GM18519 (cell line): ENCODE measurements at regions not wholly inside any gene's neighbourhood (a gene's known extent, or its start where the extent isn't known, plus 50 kb on each side); places are given as distances from the start of the nearest gene placed in this dataset.
"Not testable (repeated sequence)": the region's sequence is repeated elsewhere in the genome, so short reads cannot be mapped to it uniquely, and the experiment has no call there.

Source experiments
- ATAC-seq: cut with Tn5 transposase; IDR thresholded peaks from one replicate; pipeline ENCODE4 v1.9.1; 2021; ENCODE audit warnings: mild to moderate bottlenecking, moderate library complexity; ENCODE audit not compliant: unreplicated experiment, low FRiP score

DNA sequence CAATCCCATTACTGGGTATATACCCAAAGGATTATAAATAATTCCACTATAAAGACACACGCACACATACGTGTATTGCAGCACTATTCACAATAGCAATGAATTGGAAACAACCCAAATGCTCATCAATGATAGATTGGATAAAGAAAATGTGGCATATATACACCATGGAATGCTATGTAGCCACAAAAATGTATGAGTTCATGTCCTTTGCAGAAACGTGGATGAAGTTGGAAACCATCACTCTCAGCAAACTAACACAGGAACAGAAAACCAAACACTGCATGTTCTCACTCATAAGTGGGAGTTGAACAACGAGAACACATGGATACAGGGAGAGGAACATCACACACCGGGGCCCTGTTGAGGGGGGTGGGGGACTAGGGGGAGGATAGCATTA, 619.0 kb downstream of the LIG4 start:
- not testable (repeated sequence) for ATAC-seq

DNA sequence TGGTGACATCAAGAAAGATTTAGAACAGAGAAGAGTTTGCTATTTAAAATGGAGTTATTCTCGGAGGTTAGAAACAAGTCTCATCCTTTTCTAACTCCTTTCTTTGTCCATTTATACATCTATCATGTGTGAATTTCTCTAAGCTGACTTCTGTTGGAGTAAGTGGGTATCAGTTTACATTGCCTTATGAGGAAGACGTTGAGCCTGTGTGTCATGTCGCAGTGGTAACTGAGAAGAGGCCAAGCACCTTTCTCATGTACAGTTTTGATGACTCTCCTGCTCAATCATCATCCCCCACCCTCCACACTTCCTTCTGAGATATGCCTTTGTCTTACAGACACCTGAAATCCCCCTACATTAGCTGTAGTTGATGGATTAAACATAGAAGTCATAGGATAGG, 624.8 kb downstream of the LIG4 start:
- ATAC-seq, result no peak

DNA sequence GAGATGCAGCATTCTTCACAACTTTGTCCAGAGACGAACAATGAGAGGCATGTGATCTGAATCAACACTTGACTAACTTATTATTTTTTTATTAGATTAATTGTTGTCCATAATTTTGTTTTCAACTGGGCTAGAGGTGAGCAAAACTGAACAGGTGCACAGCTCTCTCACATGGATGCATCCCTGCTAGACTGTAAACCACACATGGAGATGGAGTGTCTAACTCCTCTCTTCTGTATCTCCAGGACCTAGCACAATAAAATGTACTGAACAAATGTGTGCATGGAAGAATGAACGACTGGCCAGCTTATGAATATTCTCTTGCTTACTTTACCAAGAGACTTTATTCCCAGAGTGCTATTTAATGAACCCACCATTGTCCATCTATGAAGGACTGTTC, 627.7 kb downstream of the LIG4 start:
- ATAC-seq, result no peak

DNA sequence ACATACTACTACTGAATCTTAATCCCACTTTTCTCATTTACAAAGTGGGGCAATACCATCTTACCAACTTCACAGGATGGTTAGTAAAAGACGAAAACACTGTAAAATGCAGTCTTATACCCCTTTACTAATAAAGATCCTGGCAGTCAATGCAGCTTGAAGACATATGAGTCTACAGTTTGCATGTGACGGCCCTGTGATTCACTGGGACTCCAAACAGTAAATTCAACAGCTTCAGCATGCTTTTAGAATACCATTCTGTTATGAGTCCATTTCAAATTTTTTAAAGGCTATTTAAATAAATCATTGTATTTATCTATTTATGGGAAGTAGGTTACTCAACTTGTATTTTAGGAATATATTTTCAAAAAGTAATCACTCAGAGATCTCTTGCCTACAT, 629.1 kb downstream of the LIG4 start:
- no peak for ATAC-seq

DNA sequence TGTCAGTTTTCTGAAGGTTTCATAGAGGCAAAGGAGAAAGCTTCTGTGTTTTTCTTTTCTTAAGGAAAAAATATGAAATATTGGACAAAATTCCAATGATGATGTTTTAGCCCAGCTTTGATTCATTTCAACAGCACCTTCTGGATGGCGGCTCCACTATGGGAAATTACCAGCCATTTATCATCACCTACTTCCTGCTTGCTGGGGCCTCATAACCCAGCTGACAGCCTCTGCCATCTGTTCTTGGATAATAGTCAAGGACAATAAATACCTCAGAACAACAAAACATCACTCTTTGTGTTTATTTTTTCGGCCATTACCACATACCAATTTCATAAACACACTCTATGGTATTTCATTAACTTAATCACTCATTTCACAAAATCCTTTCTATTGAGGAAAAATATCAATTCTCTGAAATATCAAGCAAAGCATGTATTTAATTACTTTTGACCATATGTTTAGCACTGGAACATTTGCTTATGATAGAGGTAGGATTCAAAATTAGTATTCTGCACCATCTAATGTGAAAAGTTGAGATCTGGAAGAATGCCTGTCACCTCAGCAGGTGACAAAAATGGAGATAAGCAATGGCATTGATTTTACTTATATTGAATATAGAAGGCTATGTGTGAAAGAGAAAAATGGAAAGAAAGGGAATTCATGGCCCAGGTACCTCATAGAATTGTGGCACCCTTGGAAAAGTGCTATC, 629.7 kb downstream of the LIG4 start:
- ATAC-seq, result no peak

DNA sequence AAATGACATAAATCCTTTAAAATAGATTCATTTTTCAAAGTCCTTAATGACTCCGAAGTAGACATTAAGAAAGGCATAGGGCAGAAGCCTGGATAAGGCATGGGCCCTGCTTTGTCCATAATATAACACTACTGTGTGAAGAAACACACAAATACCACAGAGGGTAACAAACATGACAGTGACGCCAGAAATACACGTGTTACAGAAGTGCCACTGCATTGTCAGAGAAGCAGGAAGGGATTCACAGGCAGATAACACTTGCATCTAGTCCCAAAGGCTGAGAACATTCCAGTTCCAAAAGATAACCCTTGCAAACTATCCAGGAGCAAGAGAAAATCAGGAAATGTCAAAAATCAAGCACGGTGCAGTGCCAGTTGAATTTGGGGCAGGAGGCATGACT, 633.2 kb downstream of the LIG4 start:
- no peak for ATAC-seq

DNA sequence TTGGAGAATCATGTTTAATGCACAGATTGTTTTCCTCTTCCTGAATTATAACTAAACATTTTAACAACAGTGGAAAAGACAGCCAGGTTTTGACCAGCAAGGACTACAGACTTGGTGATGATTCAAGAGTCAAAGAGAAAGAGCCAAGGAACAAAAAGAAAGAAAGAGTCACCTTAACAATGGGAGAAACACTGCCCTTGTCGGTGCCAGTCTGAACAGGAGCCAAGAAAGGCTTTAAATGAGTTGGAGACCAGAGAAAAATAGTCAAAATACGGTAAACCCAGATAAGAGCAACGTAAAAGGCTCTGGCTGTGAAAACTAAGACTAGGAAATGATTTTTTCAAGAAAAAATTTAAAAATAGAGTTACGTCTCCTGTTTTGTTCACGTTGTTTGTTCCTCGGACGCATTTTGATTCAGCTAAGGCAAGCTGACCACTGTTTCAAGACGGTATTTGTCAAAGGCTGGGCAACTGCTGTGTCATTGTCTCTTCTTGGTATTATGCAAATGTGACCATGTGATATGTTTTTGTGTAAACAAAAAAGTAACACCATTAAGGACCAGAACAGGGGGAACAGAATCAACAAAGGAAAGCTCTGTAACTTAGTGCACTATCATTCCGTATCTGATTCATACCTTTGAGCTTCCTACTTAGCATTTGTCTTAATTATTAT, 634.5 kb downstream of the LIG4 start:
- ATAC-seq, result no peak

DNA sequence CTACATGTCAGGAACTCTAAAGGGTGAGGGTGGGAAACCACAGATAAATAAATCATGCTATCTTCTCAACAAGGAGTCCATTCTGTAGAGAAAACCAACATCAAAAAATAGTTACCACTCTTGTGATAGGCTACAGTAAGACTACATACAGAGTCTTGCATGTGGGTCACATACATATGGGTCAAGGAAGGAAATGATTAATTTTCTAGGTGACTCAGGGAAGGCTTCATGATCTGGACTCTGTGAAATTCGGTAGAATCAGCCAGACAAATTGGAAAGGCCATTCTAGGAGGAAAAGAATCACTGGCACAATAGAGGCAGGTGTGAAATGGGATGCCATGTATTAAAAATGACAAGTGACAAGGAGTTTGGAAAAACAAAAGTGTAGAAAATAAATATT, 638.9 kb downstream of the LIG4 start:
- ATAC-seq, result no peak

DNA sequence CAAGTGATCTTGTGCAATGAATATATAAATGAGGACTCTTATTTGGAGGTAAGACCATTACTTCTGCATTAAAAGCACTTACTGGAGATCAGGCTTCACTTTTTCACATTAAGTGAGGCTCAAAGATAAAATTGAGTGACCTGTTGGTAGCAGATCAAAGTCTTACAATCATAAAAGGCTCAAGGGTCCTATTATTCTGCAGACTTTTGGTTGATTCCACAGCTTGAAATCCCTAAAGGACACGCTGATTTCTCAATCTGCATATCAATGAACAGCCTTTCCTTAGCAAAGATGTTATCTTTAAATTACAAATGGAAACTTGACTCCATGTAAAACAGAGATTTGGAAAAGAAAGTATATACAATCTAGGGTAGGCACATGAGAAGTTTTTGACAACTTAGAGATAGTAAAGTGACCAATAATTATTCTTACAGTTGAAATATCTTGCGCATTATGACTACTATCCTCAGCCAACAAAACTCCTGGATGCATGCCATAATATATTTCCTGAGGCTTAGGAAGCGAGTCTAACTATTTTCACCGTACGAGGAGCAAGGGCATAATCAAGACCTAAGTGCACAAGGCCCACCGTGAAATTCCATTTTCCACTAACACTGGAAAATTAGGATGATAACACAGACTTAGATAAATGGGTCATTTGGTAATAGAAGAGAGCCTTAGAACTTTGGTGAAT, 640.7 kb downstream of the LIG4 start:
- no peak for ATAC-seq

DNA sequence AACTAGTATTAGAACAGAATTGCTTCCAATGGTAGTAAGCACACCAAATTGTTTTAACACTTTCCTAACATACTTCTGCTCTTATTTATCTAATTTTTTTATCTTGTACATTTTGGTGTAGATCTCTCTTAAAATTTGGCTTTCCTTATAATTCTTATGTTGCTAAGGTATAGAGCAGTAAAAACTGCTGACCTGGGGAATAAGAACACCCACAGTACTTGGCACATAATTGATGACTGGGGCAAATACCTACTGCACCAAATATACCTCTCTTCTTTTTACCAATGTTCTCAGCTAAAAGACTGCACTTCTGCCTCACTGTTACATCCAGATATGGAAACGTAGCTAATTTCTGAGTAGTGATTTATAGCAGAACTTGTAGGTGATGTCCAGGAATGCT, 642.2 kb downstream of the LIG4 start:
- ATAC-seq, result no peak

DNA sequence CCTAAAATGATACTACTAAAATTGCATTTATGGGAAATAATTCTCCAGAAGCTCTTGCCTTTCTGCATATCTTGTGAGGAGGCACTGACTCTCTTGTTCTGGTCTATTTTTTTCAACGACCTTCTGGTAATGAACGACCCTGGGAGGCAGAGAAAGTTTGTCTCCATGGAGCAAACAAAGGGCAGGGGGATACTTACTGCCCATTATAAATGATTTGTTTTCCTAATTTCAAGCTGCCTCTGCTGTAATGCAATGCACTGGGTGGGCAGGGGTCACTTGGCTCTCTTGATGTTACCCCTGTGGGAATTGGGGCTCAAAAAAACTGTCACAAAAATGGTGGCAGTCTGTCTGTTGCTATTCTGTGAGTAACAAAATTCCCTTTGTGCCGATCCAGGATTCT, 643.2 kb downstream of the LIG4 start:
- no peak for ATAC-seq

DNA sequence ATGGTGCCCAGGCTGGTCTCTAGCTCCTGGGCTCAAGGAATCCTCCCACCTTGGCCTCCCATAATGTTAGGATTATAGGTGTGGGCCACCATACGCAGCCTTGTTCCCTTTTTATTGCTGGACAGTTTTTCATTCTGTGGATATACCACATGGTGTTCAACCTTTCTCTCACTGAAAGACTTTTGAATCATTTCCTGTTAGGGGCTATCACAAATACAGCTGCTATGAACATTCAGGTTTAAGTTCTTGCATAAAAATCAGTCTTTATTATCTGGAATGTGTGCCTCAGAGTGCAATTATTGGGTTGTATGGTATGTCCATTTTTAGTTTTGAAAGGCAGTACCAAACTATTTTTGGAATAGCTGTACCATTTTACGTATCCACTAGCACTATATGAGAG, 647.2 kb downstream of the LIG4 start:
- no peak for ATAC-seq

DNA sequence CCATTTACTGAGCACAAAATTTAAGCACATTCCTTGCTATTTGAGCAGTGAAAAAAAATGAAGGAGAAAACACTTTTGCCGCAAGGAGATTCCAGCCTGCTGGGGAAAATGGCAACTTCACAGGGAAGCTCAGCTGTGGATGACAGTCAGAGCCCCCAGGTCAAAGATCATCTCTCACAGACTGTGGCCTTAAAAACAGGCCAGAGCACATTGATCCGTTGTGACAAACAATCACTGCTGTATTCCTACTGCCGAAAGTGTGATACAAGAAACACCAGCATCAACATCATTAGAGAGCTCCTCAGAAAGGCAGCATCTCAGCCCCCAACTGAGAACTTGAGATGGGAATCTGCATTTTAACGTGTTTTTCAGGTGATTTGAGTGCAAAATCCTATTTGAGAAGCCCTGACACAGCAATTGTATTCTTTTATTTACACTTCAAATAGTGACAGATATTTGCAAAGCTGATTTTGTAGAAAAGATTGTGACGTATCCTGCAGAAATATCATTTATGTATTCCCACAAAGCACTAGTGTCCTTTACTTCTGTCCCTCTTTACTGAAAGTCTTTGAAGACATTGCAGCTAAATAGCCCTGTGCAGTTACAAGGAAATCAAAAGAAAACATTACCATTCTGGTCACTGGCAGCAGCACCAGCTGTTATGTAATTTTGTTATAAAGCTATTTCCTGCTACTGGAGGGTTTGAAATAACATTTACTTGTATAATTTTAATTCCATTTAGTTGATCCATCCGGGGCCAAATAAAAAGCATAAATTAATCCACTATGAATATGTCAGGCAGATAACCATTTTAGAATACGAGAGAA, 652.0 kb downstream of the LIG4 start:
- ATAC-seq, result no peak

DNA sequence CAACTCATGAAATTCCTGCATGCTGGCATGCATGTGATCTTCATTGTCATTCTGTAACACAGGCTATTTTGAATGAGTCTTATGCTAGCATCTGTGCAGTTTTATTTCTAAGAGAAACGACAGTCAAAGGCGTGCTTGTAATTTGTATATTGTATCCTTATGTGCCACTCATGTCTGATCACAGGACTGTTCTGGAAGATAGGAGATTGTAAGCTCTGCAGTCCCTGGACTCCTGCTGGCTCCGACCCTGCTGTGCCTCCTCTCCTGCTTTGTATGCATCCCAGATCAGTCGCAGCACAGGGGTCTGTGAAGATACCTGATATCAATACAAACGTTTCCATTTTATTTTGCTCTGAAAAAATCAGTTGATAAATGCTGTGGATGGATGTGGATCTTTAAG, 653.1 kb downstream of the LIG4 start:
- ATAC-seq, result no peak

DNA sequence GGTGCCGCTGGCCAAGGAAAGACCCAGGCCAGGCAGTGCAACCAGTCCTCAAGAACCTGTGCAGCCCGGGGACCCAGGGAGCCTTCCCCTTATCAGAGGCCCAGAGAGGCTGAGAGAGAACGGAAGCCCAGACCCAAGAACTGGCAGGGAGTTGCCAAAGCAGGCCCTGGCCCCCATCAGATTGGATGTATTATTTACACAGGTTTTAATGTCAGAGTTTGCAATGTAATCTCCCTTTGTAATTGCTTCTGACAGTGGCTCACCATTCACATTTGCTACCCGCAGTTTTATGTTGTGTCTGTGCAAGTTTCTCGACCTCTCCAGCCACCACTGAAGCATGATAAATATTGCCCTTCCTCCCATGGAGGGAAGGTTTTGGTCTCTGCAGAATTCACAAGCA, 660.9 kb downstream of the LIG4 start:
- ATAC-seq, result no peak

DNA sequence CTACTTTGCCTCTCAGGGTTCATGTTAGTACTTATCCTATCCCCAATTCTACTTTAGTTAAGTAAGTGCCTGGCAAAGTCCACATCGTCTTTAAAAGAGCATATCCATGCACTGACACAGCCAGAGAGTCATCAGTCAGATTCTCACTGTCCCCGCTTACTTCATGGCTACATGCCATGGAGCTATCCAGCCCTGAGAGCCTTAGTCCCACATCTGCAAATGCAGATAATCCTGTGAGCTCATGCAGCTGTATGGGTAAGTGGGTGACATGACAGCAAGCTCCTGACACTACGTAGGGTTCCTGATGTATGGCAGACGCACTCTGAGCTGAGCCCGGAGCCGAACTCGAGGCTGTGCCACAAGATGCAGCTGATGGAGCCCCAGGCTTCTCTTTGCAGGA, 661.5 kb downstream of the LIG4 start:
- ATAC-seq, result no peak

DNA sequence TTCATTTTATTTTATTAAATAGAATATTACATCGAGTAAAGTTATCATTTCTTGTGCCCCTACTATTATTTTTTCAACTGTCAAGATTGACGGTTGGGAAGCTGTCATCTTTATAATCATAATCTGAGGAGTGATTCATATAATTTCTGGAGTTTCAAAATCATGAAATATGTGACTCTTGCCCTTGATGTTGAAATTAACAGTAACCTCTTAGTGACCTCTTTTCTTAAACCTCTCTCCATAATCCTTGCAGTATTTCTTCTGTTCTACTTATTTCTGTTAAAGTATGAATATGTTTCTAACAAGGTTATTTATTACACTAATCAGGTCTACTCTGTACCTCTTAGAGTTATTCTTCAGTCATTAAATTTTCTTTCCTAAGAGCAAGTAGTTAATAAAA, 663.8 kb downstream of the LIG4 start:
- no peak for ATAC-seq

DNA sequence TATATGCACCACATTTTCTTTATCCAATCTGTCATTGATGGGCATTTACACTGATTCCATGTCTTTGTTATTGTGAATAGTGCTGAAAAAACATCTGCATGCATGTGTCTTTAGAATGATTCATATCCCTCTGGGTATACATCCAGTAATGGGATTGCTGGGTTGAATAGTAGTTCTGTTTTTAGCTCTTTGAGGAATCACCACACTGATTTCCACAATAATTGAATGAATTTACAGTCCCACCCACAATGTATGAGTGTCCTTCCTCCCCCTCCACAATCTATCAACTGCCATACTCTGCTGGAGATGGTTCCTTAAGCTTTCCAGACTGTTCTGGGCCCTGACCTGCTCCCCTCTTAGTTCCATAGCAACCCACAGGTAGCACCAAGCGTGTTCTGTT, 667.0 kb downstream of the LIG4 start:
- no peak for ATAC-seq

DNA sequence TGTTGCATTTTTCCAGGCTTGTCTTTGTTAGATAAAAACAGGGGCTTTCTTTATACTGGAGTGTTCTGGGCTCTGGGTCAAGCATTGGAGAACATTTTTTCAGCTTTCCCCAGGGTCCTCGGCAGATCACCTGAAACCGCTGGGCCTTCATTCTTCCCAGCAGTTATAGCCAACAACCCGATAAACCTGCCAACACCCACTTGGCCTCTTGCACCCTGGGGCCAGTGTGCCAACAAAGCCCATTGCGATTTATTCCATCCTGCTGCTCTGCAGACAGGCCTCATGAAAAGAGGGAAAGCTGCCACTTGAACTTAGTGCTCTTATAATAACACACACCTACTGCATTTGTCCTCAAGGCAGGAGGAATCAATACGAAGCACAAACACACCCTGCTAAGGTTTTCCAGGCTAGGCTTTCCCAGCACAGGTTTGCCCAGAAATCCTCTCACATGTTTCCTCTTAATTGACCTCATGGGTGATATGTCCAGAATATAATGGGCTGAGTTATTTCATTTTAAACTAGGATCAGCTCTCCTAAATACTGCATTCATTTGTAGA, 669.3 kb downstream of the LIG4 start:
- ATAC-seq, result no peak

DNA sequence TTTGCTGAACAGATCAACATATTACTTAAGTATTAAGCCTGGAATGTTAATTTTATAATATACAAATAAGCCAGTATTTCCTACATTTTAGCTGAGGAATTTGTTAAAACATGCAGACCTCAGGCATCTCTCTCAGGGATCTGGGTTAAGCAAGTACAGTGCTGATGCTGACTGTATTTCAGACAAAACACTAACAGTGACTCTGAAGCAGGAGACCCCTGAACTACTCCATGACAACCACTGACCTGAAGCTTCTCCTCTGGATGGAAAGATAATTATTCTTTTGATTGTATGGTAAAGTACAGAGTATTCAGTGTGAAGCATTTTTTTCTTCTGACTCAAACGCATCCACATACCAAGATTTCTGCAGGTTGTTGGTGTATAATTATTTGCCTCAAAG, 680.8 kb downstream of the LIG4 start:
- no peak for ATAC-seq

DNA sequence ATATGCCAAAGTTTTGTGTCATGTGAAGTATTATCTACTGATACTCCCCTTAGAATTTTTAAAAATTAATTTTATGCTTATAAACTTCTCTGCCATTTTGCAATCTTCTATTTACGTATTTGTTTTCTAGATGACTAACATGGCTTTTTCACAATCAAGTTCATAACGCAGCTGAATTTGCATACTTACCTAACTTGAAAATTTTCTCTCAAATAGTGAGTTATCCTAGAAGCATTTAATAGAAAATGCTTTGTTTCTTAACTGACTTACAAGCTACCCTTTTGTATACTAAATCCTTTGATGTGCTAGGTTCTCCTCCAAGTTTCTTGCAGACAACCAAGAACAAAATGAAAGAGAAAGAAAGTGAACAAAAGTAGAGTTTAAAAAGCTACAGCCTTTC, 683.5 kb downstream of the LIG4 start:
- ATAC-seq, result no peak
